ENCODE measurements at regions not wholly inside any gene's neighbourhood (a gene's known extent, or its start where the extent isn't known, plus 50 kb on each side); places are given as distances from the start of the nearest gene placed in this dataset.

GRCh38 chr22:36085476-36086169 is 57.0 kb upstream of the RBFOX2 start:
- TF ChIP-seq, protein P1, sequence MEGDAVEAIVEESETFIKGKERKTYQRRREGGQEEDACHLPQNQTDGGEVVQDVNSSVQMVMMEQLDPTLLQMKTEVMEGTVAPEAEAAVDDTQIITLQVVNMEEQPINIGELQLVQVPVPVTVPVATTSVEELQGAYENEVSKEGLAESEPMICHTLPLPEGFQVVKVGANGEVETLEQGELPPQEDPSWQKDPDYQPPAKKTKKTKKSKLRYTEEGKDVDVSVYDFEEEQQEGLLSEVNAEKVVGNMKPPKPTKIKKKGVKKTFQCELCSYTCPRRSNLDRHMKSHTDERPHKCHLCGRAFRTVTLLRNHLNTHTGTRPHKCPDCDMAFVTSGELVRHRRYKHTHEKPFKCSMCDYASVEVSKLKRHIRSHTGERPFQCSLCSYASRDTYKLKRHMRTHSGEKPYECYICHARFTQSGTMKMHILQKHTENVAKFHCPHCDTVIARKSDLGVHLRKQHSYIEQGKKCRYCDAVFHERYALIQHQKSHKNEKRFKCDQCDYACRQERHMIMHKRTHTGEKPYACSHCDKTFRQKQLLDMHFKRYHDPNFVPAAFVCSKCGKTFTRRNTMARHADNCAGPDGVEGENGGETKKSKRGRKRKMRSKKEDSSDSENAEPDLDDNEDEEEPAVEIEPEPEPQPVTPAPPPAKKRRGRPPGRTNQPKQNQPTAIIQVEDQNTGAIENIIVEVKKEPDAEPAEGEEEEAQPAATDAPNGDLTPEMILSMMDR (IDR thresholded peaks at IDR 0.05): no peak
- TF ChIP-seq POLR2A (IDR thresholded peaks at IDR 0.05): no peak
